Stomach (tissue), 4 donors: ENCODE measurements at regions not wholly inside any gene's neighbourhood (a gene's known extent, or its start where the extent isn't known, plus 50 kb on each side); places are given as distances from the start of the nearest gene placed in this dataset.

Experiments used
- CTCF ChIP-seq, 7 experiments: fragments of 450-650 bp in 4 of 7; fragments of 200-600 bp in 3 of 7; sonication (generic) in 3 of 7; IDR thresholded peaks; one replicate each; pipeline ENCODE4 v1.5.1; 2016 to 2019; ENCODE audit warnings: antibody characterized with exemption in 7 of 7, control low read depth in 2 of 7, mild to moderate bottlenecking in 1 of 7
- EP300 ChIP-seq: sonication (generic); formaldehyde crosslinking; IDR thresholded peaks from one replicate; pipeline ENCODE4 v1.6.1; 2017; ENCODE audit warnings: antibody characterized with exemption
- POLR2A ChIP-seq, 4 donors: fragments of 450-650 bp; IDR thresholded peaks; one replicate each; pipeline ENCODE4 v1.6.1; 2016; ENCODE audit warnings: antibody characterized with exemption in 4 of 4, control low read depth in 2 of 4, mild to moderate bottlenecking in 1 of 4, moderate library complexity in 1 of 4
- POLR2AphosphoS5 ChIP-seq, 3 donors: sonication (generic); formaldehyde crosslinking; IDR thresholded peaks; one replicate each; pipeline ENCODE4 v1.6.1; 2016; ENCODE audit warnings: antibody characterized with exemption in 3 of 3

GRCh38 chr2:120558847-120559246 is 176.8 kb upstream of the GLI2 start:
- no peak for TF ChIP-seq CTCF (IDR thresholded peaks at IDR 0.05)
- no peak for TF ChIP-seq POLR2AphosphoS5 (IDR thresholded peaks at IDR 0.05)
- TF ChIP-seq POLR2A (IDR thresholded peaks at IDR 0.05) = no peak
- TF ChIP-seq EP300 = no peak
